ENCODE measurements at regions not wholly inside any gene's neighbourhood (a gene's known extent, or its start where the extent isn't known, plus 50 kb on each side); places are given as distances from the start of the nearest gene placed in this dataset.

DNA sequence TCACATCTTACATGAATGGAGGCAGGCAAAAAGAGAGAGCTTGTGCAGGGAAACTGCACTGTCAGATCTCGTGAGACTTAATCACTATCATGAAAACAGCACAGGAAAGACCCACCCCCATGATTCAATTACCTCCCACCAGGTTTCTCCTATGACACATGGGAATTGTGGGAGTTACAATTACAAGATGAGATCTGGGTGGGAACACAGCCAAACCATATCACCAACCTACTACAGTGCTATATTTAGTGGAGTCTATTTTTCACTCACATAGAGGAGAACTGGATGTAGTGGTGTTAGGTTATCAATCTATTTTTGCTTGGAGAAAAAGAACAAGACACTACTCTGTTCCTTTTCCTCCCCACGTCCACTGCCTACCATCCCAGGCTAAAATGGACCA, 276.6 kb downstream of the KCTD12 start:
- POLR2A ChIA-PET (ENCODE audit: partially characterized antibody) = no interaction called here
- no peak for DNase-seq (ENCODE audit: low read depth in 1 of 2, low spot score in 2 of 2)
- Histone ChIP-seq H3K36me3 (ENCODE audit: control insufficient read depth in 2 of 4, insufficient read depth in 4 of 4, low read length in 3 of 4) (no peaks in the 10 kb centered on the region), H3K4me3 (ENCODE audit: extremely low read depth in 1 of 4, insufficient read depth in 2 of 4, low read depth in 3 of 4, low read length in 4 of 4) (no peak overlapping the region), H2BK12ac (ENCODE audit: low read depth, low read length) (no peak overlapping the region), H3K27ac (ENCODE audit: low read depth, low read length) (no peak overlapping the region), H4K8ac (ENCODE audit: extremely low read depth, insufficient read depth, low read length) (no peak overlapping the region), H3K4me2 (ENCODE audit: insufficient read depth in 1 of 2, low read depth in 2 of 2, low read length in 2 of 2) (no peak overlapping the region), H2BK20ac (ENCODE audit: low read length) (no peak overlapping the region), H4K91ac (replicated peaks; ENCODE audit: insufficient read length, low read length) (no peak overlapping the region), H3K9me3 (ENCODE audit: insufficient read depth in 2 of 2, low read depth in 1 of 2, low read length in 1 of 2) (peaks cover 6 to 7% of the 10 kb centered on the region in 2 experiments; a peak in 2 of 4 replicates), H4K20me1 (replicated peaks in 1 of 2; ENCODE audit: control insufficient read depth in 1 of 2, insufficient read depth in 2 of 2, low read length in 2 of 2) (no peaks in the 10 kb centered on the region), H3K27me3 (replicated peaks in 1 of 4; ENCODE audit: control insufficient read depth in 3 of 4, extremely low read depth in 1 of 4, insufficient read depth in 3 of 4, low read length in 3 of 4) (no peaks in the 10 kb centered on the region), H3K9ac (replicated peaks in 1 of 4; ENCODE audit: extremely low read depth in 1 of 4, low read depth in 3 of 4, low read length in 3 of 4) (no peak overlapping the region), H3K79me1 (ENCODE audit: low read depth, low read length) (no peaks in the 10 kb centered on the region), H3K14ac (ENCODE audit: insufficient read length) (no peak overlapping the region), H2AK5ac (ENCODE audit: low read depth, low read length) (no peak overlapping the region), H3K23ac (ENCODE audit: insufficient read length) (no peak overlapping the region), H2BK5ac (ENCODE audit: low read depth, low read length) (no peak overlapping the region), H4K5ac (ENCODE audit: insufficient read length, low read depth, low read length) (no peak overlapping the region), H3K23me2 (ENCODE audit: low read depth, low read length) (no peaks in the 10 kb centered on the region), H2AFZ (ENCODE audit: low read length) (no peak overlapping the region), H3K79me2 (ENCODE audit: control insufficient read depth in 1 of 2, insufficient read depth in 2 of 2, low read length in 2 of 2) (no peaks in the 10 kb centered on the region), H3K56ac (replicated peaks; ENCODE audit: insufficient read length, low read depth, low read length) (no peak overlapping the region), H2BK15ac (ENCODE audit: low read length) (no peak overlapping the region), H3K18ac (ENCODE audit: extremely low read depth, low read length) (no peak overlapping the region), H2BK120ac (replicated peaks; ENCODE audit: low read depth, low read length) (no peak overlapping the region), H3K4ac (replicated peaks; ENCODE audit: insufficient read length, low read depth, low read length) (no peak overlapping the region), H3K4me1 (replicated peaks in 1 of 4; ENCODE audit: control insufficient read depth in 3 of 4, insufficient read depth in 4 of 4, low read length in 3 of 4) (no peaks in the 10 kb centered on the region)
- no peak for FAIRE-seq
- 86% methylated on average over 2 of the region's 2 CpGs; no CpG with 5 or more reads in 1 of the 2 experiments for WGBS, 2 experiments (ENCODE audit: extremely low coverage in 1 of 2, insufficient coverage in 1 of 2, insufficient read length in 1 of 2, insufficient replicate concordance in 2 of 2, low coverage in 1 of 2, low lambda C conversion rate in 2 of 2, missing lambda C conversion rate in 1 of 2)
- CTCF ChIA-PET (ENCODE audit: partially characterized antibody) = interaction anchor here (0.6 kb wide), 1 partner anchor 33 kb away, joined by 3 read pairs; no protein-coding TSS in a partner anchor
- TF ChIP-seq RAD21 (IDR thresholded peaks at IDR 0.05 in 1 of 2, conservative IDR thresholded peaks at IDR 0.05 in 1 of 2; ENCODE audit: low read depth in 2 of 2, low read length in 2 of 2) (no peak), TAF7 (optimal IDR thresholded peaks at IDR 0.05; ENCODE audit: borderline replicate concordance, low read depth, low read length) (no peak), TCF12 (IDR thresholded peaks at IDR 0.05; ENCODE audit: low read depth, low read length) (no peak), GTF2F1 (IDR thresholded peaks at IDR 0.05; ENCODE audit: borderline replicate concordance, low read depth, low read length) (no peak), CEBPB (IDR thresholded peaks at IDR 0.05; ENCODE audit: low read depth, low read length) (no peak), CBX5 (IDR thresholded peaks at IDR 0.05; ENCODE audit: low read depth, low read length) (no peak), TAF1 (IDR thresholded peaks at IDR 0.05; ENCODE audit: low read depth, low read length) (no peak), RBBP5 (IDR thresholded peaks at IDR 0.05; ENCODE audit: borderline replicate concordance, low read depth, low read length) (no peak)
- TF ChIP-seq, protein P1, sequence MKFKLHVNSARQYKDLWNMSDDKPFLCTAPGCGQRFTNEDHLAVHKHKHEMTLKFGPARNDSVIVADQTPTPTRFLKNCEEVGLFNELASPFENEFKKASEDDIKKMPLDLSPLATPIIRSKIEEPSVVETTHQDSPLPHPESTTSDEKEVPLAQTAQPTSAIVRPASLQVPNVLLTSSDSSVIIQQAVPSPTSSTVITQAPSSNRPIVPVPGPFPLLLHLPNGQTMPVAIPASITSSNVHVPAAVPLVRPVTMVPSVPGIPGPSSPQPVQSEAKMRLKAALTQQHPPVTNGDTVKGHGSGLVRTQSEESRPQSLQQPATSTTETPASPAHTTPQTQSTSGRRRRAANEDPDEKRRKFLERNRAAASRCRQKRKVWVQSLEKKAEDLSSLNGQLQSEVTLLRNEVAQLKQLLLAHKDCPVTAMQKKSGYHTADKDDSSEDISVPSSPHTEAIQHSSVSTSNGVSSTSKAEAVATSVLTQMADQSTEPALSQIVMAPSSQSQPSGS (IDR thresholded peaks at IDR 0.05; ENCODE audit: low read length) = no peak
- TF ChIP-seq, protein P2, sequence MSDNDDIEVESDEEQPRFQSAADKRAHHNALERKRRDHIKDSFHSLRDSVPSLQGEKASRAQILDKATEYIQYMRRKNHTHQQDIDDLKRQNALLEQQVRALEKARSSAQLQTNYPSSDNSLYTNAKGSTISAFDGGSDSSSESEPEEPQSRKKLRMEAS (IDR thresholded peaks at IDR 0.05) = no peak

Data from H1 (cell line).